ENCODE measurements at regions not wholly inside any gene's neighbourhood (a gene's known extent, or its start where the extent isn't known, plus 50 kb on each side); places are given as distances from the start of the nearest gene placed in this dataset.

DNA sequence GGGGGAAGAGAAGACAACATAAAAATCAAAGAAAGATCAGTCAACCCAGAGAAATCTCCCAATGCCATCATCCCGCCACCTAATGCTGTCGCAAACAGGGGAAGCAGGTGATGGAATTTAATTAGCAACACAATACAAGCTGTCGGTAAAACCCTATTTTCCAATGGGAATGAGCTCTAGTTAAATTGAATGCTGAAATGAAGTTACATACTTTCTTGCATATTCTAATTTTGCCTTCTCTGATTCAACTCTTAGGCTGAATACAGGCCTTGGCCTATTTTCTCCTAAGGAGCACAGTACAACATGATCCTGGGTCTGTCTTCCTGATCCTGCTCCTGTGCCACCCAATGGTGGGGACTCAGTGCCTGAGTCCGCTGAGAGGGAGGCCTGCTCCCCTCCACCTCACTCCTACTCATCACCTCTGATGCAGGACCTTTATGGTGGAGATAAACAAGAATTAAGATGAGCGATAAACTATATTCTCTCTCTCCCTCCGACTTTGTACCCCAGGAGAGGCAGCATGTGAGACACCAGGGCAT lies 238.8 kb downstream of the GXYLT1 start:
- TF ChIP-seq RAD21 (conservative IDR thresholded peaks at IDR 0.05) (no peak), POLR2AphosphoS5 (IDR thresholded peaks at IDR 0.05) (no peak)
- TF ChIP-seq, protein P1, sequence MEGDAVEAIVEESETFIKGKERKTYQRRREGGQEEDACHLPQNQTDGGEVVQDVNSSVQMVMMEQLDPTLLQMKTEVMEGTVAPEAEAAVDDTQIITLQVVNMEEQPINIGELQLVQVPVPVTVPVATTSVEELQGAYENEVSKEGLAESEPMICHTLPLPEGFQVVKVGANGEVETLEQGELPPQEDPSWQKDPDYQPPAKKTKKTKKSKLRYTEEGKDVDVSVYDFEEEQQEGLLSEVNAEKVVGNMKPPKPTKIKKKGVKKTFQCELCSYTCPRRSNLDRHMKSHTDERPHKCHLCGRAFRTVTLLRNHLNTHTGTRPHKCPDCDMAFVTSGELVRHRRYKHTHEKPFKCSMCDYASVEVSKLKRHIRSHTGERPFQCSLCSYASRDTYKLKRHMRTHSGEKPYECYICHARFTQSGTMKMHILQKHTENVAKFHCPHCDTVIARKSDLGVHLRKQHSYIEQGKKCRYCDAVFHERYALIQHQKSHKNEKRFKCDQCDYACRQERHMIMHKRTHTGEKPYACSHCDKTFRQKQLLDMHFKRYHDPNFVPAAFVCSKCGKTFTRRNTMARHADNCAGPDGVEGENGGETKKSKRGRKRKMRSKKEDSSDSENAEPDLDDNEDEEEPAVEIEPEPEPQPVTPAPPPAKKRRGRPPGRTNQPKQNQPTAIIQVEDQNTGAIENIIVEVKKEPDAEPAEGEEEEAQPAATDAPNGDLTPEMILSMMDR (IDR thresholded peaks at IDR 0.05; ENCODE audit: poor library complexity, severe bottlenecking): no peak

Measured in neural cell (in vitro differentiated cells).